Liver (tissue), 7 donors: ENCODE measurements at regions not wholly inside any gene's neighbourhood (a gene's known extent, or its start where the extent isn't known, plus 50 kb on each side); places are given as distances from the start of the nearest gene placed in this dataset.
"Not testable (repeated sequence)": the region's sequence is repeated elsewhere in the genome, so short reads cannot be mapped to it uniquely, and the experiment has no call there.

Experiments used
- DNase-seq: peaks from one replicate; pipeline ENCODE4 v3.0.0-alpha.2; 2017; ENCODE audit warnings: low spot score
- H3K27ac ChIP-seq, 2 donors: one replicate each; pipeline ENCODE4 v1.7.0; 2013; ENCODE audit warnings: inconsistent platforms in 2 of 2, low read length in 2 of 2, control low read depth in 1 of 2, low read depth in 1 of 2, mild to moderate bottlenecking in 1 of 2
- H3K27me3 ChIP-seq, 4 donors: one replicate each; pipeline versions ENCODE4 v1.6.1 to v1.7.0; 2013; ENCODE audit warnings: low read length in 3 of 4, inconsistent platforms in 1 of 4, mild to moderate bottlenecking in 1 of 4, moderate library complexity in 1 of 4; ENCODE audit not compliant: control insufficient read depth in 4 of 4, insufficient read depth in 4 of 4
- H3K36me3 ChIP-seq, 4 donors: one replicate each; pipeline versions ENCODE4 v1.6.1 to v1.7.0; 2013; ENCODE audit warnings: low read length in 3 of 4, mild to moderate bottlenecking in 3 of 4, low read depth in 1 of 4, moderate library complexity in 1 of 4; ENCODE audit not compliant: control insufficient read depth in 4 of 4, insufficient read depth in 3 of 4
- H3K4me1 ChIP-seq, 4 donors: one replicate each; pipeline versions ENCODE4 v1.6.1 to v1.7.0; 2013; ENCODE audit warnings: low read length in 3 of 4, mild to moderate bottlenecking in 3 of 4, moderate library complexity in 1 of 4; ENCODE audit not compliant: control insufficient read depth in 4 of 4, insufficient read depth in 4 of 4
- H3K4me3 ChIP-seq, 3 donors: one replicate each; pipeline versions ENCODE4 v1.6.1 to v1.7.0; 2013; ENCODE audit warnings: low read length in 3 of 3, control low read depth in 1 of 3, low read depth in 1 of 3, mild to moderate bottlenecking in 1 of 3
- H3K9ac ChIP-seq, 2 donors: one replicate each; pipeline ENCODE4 v1.7.0; 2013; ENCODE audit warnings: low read length in 2 of 2, mild to moderate bottlenecking in 2 of 2, moderate library complexity in 2 of 2, control low read depth in 1 of 2, low read depth in 1 of 2
- H3K9me3 ChIP-seq, 4 donors: one replicate each; pipeline versions ENCODE4 v1.6.1 to v1.7.0; 2013; ENCODE audit warnings: low read length in 3 of 4; ENCODE audit not compliant: control insufficient read depth in 4 of 4
- FOXA1 ChIP-seq: IDR thresholded peaks from 2 replicates; pipeline ENCODE4 v1.6.1; 2016; ENCODE audit warnings: antibody characterized with exemption
- FOXA2 ChIP-seq: IDR thresholded peaks from 2 replicates; pipeline ENCODE4 v1.6.1; 2016; ENCODE audit warnings: antibody characterized with exemption
- GABPA ChIP-seq, 2 donors: IDR thresholded peaks in 1 of 2; conservative IDR thresholded peaks in 1 of 2; 2 replicates each; pipeline ENCODE4 v1.6.1; 2016; ENCODE audit warnings: antibody characterized with exemption in 2 of 2, mild to moderate bottlenecking in 1 of 2, moderate library complexity in 1 of 2
- NR2F2 ChIP-seq: IDR thresholded peaks from 2 replicates; pipeline ENCODE4 v1.6.1; 2016; ENCODE audit warnings: antibody characterized with exemption
- RAD21 ChIP-seq, 2 donors: IDR thresholded peaks; 2 replicates each; pipeline ENCODE4 v1.6.1; 2016; ENCODE audit warnings: antibody characterized with exemption in 2 of 2, mild to moderate bottlenecking in 2 of 2
- RXRA ChIP-seq, 2 donors: IDR thresholded peaks; 2 replicates each; pipeline ENCODE4 v1.6.1; 2017 to 2018; ENCODE audit warnings: antibody characterized with exemption in 2 of 2, mild to moderate bottlenecking in 1 of 2
- SP1 ChIP-seq: IDR thresholded peaks from 2 replicates; pipeline ENCODE4 v1.6.1; 2018; ENCODE audit warnings: antibody characterized with exemption, mild to moderate bottlenecking
- TAF1 ChIP-seq: conservative IDR thresholded peaks from 2 replicates; pipeline ENCODE4 v1.6.1; 2016; ENCODE audit warnings: antibody characterized with exemption, mild to moderate bottlenecking
- WGBS: extraction: QIAGEN DNeasy Blood & Tissue Kit; methylation state at CpG from one replicate; pipeline ENCODE4 v1.1.7; 2013; 5-methylcytosine and 5-hydroxymethylcytosine counted together
- TF ChIP-seq, protein P1 (sequence below): IDR thresholded peaks from 2 replicates; pipeline ENCODE4 v1.6.1; 2016; ENCODE audit warnings: antibody characterized with exemption, mild to moderate bottlenecking
- TF ChIP-seq, protein P2 (sequence below): IDR thresholded peaks from 2 replicates; pipeline ENCODE4 v1.6.1; 2016; ENCODE audit warnings: antibody characterized with exemption
- TF ChIP-seq, protein P3 (sequence below): IDR thresholded peaks from 2 replicates; pipeline ENCODE4 v1.6.1; 2016; ENCODE audit warnings: antibody characterized with exemption
- TF ChIP-seq, protein P4 (sequence below): IDR thresholded peaks from 2 replicates; pipeline ENCODE4 v1.6.1; 2016; ENCODE audit warnings: antibody characterized with exemption
- donor health status: healthy.
- donor health status: healthy.
- donor health status: healthy.
- donor health status: healthy.

DNA sequence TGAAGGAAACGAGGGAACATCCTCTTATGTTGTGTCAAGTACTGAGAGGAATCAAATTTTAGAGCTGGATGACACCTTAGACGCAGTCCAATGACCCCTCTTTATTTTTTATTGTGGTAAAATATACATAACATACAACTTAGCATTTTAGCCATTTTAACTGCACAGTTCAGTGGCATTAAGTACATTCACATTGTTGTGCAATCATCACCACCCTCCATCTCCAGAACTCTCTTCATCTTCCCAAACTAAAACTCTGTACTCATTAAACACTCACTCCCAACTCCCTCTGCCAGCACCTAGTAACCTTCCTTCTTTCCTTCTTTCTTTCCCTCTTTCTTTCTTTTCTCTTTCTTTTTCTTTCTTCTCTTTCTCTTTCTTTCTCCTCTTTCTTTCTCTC, 97.2 kb upstream of the SLC24A4 start:
- Histone ChIP-seq H3K27me3 (peaks cover 0 to 3% (median 1%) of the 10 kb centered on the region in 4 donors), H3K9ac (no peak overlapping the region), H3K27ac (no peak overlapping the region), H3K4me3 (no peak overlapping the region), H3K36me3 (no peaks in the 10 kb centered on the region), H3K9me3 (no peaks in the 10 kb centered on the region), H3K4me1 (no peaks in the 10 kb centered on the region)
- 51% methylated on average over 2 of the region's 2 CpGs for WGBS
- TF ChIP-seq RXRA (IDR thresholded peaks at IDR 0.05) (peak in 1 of 2 donors; percentile 34), NR2F2 (no peak)
- DNase-seq, result no peak

DNA sequence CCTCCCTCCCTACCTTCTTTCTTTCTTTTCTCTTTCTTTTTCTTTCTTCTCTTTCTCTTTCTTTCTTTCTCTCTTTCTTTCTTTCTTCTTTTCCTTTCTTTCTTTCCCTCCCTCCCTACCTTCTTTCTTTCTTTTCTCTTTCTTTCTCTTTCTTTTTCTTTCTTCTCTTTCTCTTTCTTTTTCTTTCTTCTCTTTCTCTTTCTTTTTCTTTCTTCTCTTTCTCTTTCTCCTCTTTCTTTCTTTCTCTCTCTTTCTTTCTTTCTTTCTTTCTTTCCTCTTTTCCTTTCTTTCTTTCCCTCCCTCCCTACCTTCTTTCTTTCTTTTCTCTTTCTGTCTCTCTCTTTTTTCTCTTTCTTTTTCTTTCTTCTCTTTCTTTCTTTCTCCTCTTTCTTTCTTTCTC, 96.8 kb upstream of the SLC24A4 start:
- H3K9me3 ChIP-seq, H3K27me3 ChIP-seq, H3K4me1 ChIP-seq, H3K27ac ChIP-seq, H3K9ac ChIP-seq, DNase-seq, H3K4me3 ChIP-seq, H3K36me3 ChIP-seq: not testable (repeated sequence)

DNA sequence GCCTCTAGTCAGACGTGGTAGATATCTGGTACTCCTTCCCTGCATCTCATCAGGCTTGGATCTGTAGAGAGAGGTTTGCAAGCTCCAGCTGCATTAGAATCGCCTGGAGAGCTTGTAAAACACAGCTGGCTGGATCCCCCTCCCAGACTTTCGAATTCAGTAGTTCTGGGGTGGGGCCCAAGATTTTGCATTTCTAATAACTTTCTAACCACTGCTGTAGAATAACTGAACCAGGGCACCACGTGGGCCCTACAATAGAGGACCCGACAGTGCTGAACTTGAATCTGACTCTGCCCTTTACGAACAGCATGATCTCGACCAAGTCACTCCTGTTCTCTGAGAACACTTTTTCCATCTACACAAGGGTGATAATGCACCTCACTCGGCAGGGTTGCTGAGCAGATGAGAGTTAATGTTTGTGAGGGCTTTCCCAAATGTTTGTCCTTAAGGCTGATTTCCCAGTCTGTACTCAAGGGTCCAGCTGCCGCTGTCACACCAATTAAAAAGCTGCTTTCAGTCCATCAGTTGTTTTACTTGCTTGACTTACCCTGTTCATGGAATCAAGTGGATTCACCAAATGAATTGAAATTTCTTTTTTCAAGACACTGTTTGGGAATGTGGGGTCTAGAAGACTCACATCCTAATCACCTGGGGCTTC, 86.6 kb upstream of the SLC24A4 start:
- Histone ChIP-seq H3K9ac (no peak overlapping the region), H3K36me3 (no peaks in the 10 kb centered on the region), H3K4me3 (no peak overlapping the region), H3K27me3 (no peaks in the 10 kb centered on the region), H3K9me3 (peaks cover 0 to 8% (median 5%) of the 10 kb centered on the region in 4 donors), H3K27ac (no peak overlapping the region), H3K4me1 (no peaks in the 10 kb centered on the region)
- 73% methylated on average over 9 of the region's 9 CpGs for WGBS
- TF ChIP-seq, protein P1, sequence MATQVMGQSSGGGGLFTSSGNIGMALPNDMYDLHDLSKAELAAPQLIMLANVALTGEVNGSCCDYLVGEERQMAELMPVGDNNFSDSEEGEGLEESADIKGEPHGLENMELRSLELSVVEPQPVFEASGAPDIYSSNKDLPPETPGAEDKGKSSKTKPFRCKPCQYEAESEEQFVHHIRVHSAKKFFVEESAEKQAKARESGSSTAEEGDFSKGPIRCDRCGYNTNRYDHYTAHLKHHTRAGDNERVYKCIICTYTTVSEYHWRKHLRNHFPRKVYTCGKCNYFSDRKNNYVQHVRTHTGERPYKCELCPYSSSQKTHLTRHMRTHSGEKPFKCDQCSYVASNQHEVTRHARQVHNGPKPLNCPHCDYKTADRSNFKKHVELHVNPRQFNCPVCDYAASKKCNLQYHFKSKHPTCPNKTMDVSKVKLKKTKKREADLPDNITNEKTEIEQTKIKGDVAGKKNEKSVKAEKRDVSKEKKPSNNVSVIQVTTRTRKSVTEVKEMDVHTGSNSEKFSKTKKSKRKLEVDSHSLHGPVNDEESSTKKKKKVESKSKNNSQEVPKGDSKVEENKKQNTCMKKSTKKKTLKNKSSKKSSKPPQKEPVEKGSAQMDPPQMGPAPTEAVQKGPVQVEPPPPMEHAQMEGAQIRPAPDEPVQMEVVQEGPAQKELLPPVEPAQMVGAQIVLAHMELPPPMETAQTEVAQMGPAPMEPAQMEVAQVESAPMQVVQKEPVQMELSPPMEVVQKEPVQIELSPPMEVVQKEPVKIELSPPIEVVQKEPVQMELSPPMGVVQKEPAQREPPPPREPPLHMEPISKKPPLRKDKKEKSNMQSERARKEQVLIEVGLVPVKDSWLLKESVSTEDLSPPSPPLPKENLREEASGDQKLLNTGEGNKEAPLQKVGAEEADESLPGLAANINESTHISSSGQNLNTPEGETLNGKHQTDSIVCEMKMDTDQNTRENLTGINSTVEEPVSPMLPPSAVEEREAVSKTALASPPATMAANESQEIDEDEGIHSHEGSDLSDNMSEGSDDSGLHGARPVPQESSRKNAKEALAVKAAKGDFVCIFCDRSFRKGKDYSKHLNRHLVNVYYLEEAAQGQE, result no peak
- no peak for TF ChIP-seq RAD21 (IDR thresholded peaks at IDR 0.05)
- TF ChIP-seq RXRA (IDR thresholded peaks at IDR 0.05), result no peak
- TF ChIP-seq GABPA (IDR thresholded peaks at IDR 0.05 in 1 of 2, conservative IDR thresholded peaks at IDR 0.05 in 1 of 2), result no peak
- TF ChIP-seq, protein P2, sequence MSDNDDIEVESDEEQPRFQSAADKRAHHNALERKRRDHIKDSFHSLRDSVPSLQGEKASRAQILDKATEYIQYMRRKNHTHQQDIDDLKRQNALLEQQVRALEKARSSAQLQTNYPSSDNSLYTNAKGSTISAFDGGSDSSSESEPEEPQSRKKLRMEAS, result no peak
- TF ChIP-seq FOXA1, result no peak
- TF ChIP-seq, protein P3, sequence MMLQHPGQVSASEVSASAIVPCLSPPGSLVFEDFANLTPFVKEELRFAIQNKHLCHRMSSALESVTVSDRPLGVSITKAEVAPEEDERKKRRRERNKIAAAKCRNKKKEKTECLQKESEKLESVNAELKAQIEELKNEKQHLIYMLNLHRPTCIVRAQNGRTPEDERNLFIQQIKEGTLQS, result no peak
- TF ChIP-seq TAF1, result no peak
- no peak for TF ChIP-seq NR2F2
- TF ChIP-seq, protein P4, sequence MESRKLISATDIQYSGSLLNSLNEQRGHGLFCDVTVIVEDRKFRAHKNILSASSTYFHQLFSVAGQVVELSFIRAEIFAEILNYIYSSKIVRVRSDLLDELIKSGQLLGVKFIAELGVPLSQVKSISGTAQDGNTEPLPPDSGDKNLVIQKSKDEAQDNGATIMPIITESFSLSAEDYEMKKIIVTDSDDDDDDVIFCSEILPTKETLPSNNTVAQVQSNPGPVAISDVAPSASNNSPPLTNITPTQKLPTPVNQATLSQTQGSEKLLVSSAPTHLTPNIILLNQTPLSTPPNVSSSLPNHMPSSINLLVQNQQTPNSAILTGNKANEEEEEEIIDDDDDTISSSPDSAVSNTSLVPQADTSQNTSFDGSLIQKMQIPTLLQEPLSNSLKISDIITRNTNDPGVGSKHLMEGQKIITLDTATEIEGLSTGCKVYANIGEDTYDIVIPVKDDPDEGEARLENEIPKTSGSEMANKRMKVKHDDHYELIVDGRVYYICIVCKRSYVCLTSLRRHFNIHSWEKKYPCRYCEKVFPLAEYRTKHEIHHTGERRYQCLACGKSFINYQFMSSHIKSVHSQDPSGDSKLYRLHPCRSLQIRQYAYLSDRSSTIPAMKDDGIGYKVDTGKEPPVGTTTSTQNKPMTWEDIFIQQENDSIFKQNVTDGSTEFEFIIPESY, result no peak
- TF ChIP-seq FOXA2, result no peak
- TF ChIP-seq SP1, result no peak
- DNase-seq, result no peak
